ENCODE measurements at regions not wholly inside any gene's neighbourhood (a gene's known extent, or its start where the extent isn't known, plus 50 kb on each side); places are given as distances from the start of the nearest gene placed in this dataset.

DNA sequence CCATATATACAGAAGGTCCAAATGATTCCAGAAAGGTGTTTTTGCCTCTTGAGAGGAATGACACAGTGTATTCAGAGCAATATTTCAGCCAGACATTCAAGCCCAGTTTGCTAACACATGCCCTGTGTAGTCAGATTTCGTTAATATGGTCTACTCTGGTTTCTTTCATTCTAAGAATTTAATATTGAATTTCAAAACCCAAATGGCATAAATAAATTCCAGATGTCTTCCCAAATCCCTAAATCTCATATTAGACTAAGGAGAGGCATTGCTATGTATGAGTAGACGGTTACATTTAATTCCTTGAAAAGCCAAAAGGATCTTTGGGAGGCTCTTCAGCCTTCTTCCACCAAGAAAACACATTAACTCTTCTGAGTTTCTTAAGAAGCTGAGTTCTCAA, 66.3 kb upstream of the C1QTNF7 start:
- no peak overlapping the region for H3K4me3 ChIP-seq
- no peaks in the 10 kb centered on the region for H3K27me3 ChIP-seq
- no peak for ATAC-seq
- TF ChIP-seq, protein P1, sequence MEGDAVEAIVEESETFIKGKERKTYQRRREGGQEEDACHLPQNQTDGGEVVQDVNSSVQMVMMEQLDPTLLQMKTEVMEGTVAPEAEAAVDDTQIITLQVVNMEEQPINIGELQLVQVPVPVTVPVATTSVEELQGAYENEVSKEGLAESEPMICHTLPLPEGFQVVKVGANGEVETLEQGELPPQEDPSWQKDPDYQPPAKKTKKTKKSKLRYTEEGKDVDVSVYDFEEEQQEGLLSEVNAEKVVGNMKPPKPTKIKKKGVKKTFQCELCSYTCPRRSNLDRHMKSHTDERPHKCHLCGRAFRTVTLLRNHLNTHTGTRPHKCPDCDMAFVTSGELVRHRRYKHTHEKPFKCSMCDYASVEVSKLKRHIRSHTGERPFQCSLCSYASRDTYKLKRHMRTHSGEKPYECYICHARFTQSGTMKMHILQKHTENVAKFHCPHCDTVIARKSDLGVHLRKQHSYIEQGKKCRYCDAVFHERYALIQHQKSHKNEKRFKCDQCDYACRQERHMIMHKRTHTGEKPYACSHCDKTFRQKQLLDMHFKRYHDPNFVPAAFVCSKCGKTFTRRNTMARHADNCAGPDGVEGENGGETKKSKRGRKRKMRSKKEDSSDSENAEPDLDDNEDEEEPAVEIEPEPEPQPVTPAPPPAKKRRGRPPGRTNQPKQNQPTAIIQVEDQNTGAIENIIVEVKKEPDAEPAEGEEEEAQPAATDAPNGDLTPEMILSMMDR (IDR thresholded peaks at IDR 0.05): no peak
- no peak for TF ChIP-seq POLR2A (IDR thresholded peaks at IDR 0.05)
- no peak overlapping the region for H3K27ac ChIP-seq
- H3K9me3 ChIP-seq: no peaks in the 10 kb centered on the region
- H3K36me3 ChIP-seq (replicated peaks in 1 of 2; ENCODE audit: insufficient read depth in 1 of 2, low read depth in 2 of 2): no peaks in the 10 kb centered on the region
- no peaks in the 10 kb centered on the region for H3K4me1 ChIP-seq
- WGBS, 2 donors: 88 to 94% methylated on average over 2 of the region's 2 CpGs
- intact Hi-C loops (cut with DNase I): no loop called here
- no peak for DNase-seq

DNA sequence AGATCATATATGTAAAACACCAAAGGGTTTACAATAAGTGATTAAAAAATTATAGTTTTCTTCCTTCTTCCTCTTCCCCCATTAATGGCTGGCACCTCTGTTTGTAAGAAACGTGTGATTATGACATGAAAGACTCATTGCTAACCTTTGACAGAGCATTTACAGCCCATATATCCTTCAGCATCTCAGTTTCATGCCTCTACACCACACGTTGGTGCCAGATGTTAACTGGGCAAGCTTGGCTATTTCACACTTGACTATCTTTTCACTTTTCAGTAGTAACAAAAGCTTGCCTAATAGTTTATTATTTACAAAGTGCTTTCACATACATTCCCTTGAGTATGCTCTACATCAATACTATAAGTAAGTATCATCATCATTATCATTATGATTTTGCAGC, 65.3 kb upstream of the C1QTNF7 start:
- 34 to 46% methylated on average over 2 of the region's 2 CpGs for WGBS, 2 donors
- no peak for TF ChIP-seq POLR2A (IDR thresholded peaks at IDR 0.05)
- intact Hi-C loops (cut with DNase I): no loop called here

DNA sequence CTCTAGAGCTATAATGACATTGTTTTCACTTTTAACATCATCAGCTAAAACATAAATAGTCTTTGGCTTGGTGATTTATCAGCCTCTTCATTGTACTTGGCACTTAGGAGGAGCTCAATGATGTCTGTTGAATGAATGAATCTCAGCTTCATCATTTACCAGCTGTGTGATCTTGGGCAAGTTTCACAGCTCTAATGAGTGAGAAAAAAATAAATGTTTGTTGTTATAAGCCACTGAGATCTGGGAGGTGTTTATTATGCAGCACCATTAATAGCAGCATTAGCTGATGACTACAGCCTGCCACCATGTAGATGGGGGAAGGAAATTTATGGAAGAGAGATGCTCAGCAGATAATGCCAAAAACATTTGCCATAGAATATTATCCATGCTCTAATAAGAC, 63.6 kb upstream of the C1QTNF7 start:
- no peaks in the 10 kb centered on the region for H3K4me1 ChIP-seq

More for the DNA sequence above, 65.3 kb upstream of the C1QTNF7 start:
- H3K4me3 ChIP-seq: no peak overlapping the region
- no peaks in the 10 kb centered on the region for H3K9me3 ChIP-seq
- H3K27me3 ChIP-seq: no peaks in the 10 kb centered on the region
- no peak overlapping the region for H3K27ac ChIP-seq
- ATAC-seq (no peak), DNase-seq (no peak)
- no peaks in the 10 kb centered on the region for H3K36me3 ChIP-seq (replicated peaks in 1 of 2; ENCODE audit: insufficient read depth in 1 of 2, low read depth in 2 of 2)
- H3K4me1 ChIP-seq: no peaks in the 10 kb centered on the region

DNA sequence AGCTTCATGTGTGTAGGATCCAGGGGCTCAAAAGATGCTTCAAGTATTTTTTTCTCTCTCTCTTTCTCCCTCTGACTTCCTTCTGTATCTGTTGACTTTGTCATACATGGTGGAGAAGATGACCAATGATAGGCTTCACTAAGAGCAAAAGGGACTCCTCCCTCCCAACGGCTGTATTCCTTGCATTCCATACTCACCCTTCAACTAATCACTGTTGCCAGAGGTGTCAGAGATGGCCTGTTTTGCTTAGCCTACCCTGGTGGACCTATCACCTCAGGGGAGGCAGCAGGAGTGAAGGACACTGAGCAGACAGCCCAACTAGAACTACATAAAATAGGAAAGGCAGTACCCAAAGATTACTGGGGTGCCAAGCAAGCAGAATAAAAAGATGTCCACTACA, 62.2 kb upstream of the C1QTNF7 start:
- DNase-seq (no peak), ATAC-seq (no peak)
- Histone ChIP-seq H3K9me3 (no peaks in the 10 kb centered on the region), H3K27me3 (no peaks in the 10 kb centered on the region), H3K27ac (no peak overlapping the region), H3K4me1 (no peaks in the 10 kb centered on the region), H3K4me3 (no peak overlapping the region), H3K36me3 (replicated peaks in 1 of 2; ENCODE audit: insufficient read depth in 1 of 2, low read depth in 2 of 2) (no peaks in the 10 kb centered on the region)
- 15 to 20% methylated on average over 1 of the region's 1 CpG for WGBS, 2 donors
- TF ChIP-seq POLR2A (IDR thresholded peaks at IDR 0.05): no peak
- TF ChIP-seq, protein P1 (IDR thresholded peaks at IDR 0.05): no peak
- intact Hi-C loops (cut with DNase I): no loop called here

More for the DNA sequence above, 63.6 kb upstream of the C1QTNF7 start:
- Histone ChIP-seq H3K36me3 (replicated peaks in 1 of 2; ENCODE audit: insufficient read depth in 1 of 2, low read depth in 2 of 2) (no peaks in the 10 kb centered on the region), H3K27me3 (no peaks in the 10 kb centered on the region), H3K9me3 (no peaks in the 10 kb centered on the region), H3K4me3 (no peak overlapping the region), H3K27ac (no peak overlapping the region)
- intact Hi-C loops (cut with DNase I): no loop called here
- ATAC-seq: no peak
- TF ChIP-seq, protein P1 (IDR thresholded peaks at IDR 0.05): no peak
- no peak for TF ChIP-seq POLR2A (IDR thresholded peaks at IDR 0.05)
- no peak for DNase-seq

DNA sequence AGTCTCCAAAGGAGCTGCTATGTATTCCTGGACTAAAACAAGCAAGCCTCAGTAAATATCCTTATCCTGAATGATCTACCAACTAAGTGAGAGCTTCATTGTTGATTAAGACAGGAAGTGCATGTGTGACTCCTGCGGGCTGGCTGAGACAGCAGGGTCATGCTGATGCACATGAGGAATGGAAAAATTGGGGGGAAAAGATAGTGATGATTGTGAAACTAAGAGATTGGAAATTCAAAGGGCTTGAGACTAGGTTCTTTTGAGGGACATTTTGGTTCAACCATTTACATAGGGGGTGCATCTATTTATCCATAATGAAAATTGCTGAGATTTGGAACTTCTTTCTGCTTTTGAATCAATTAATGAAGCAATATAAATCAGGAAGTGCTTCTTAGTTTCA, 61.1 kb upstream of the C1QTNF7 start:
- H3K4me3 ChIP-seq: no peak overlapping the region
- H3K9me3 ChIP-seq: no peaks in the 10 kb centered on the region
- H3K36me3 ChIP-seq (replicated peaks in 1 of 2; ENCODE audit: insufficient read depth in 1 of 2, low read depth in 2 of 2): no peaks in the 10 kb centered on the region
- intact Hi-C loops (cut with DNase I): no loop called here
- 28 to 58% methylated on average over 1 of the region's 1 CpG for WGBS, 2 donors
- no peaks in the 10 kb centered on the region for H3K4me1 ChIP-seq
- DNase-seq: no peak
- no peak for TF ChIP-seq POLR2A (IDR thresholded peaks at IDR 0.05)
- TF ChIP-seq, protein P1 (IDR thresholded peaks at IDR 0.05): no peak
- no peaks in the 10 kb centered on the region for H3K27me3 ChIP-seq
- no peak for ATAC-seq
- no peak overlapping the region for H3K27ac ChIP-seq

All from body of pancreas (tissue), 4 donors.